ENCODE measurements at regions not wholly inside any gene's neighbourhood (a gene's known extent, or its start where the extent isn't known, plus 50 kb on each side); places are given as distances from the start of the nearest gene placed in this dataset.
A peak's percentile ranks its signal among the peaks of the same experiment; 100 is the strongest.

- peak overlapping the region in 1 of 4 donors; percentile 46 for H3K27ac ChIP-seq (replicated peaks in 1 of 4)
- intact Hi-C loops (cut with DNase I): loop anchor here (10.0 kb wide), 1 partner anchor 107 kb away; the partner anchor contains the start of gene FMNL2
- DNase-seq (ENCODE audit: extremely low spot score): no peak
- H3K36me3 ChIP-seq: no peaks in the 10 kb centered on the region
- no peaks in the 10 kb centered on the region for H3K9me3 ChIP-seq
- TF ChIP-seq POLR2AphosphoS5 (IDR thresholded peaks at IDR 0.05): no peak
- TF ChIP-seq POLR2A (IDR thresholded peaks at IDR 0.05; ENCODE audit: low read depth): no peak
- TF ChIP-seq, protein P1, sequence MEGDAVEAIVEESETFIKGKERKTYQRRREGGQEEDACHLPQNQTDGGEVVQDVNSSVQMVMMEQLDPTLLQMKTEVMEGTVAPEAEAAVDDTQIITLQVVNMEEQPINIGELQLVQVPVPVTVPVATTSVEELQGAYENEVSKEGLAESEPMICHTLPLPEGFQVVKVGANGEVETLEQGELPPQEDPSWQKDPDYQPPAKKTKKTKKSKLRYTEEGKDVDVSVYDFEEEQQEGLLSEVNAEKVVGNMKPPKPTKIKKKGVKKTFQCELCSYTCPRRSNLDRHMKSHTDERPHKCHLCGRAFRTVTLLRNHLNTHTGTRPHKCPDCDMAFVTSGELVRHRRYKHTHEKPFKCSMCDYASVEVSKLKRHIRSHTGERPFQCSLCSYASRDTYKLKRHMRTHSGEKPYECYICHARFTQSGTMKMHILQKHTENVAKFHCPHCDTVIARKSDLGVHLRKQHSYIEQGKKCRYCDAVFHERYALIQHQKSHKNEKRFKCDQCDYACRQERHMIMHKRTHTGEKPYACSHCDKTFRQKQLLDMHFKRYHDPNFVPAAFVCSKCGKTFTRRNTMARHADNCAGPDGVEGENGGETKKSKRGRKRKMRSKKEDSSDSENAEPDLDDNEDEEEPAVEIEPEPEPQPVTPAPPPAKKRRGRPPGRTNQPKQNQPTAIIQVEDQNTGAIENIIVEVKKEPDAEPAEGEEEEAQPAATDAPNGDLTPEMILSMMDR (IDR thresholded peaks at IDR 0.05): no peak
- no peak for TF ChIP-seq EP300 (IDR thresholded peaks at IDR 0.05)
- no peaks in the 10 kb centered on the region for H3K27me3 ChIP-seq
- no peak overlapping the region for H3K4me3 ChIP-seq
- H3K4me1 ChIP-seq: peaks cover 10 to 24% (median 23%) of the 10 kb centered on the region in 4 donors
- 67% methylated on average over 3 of the region's 3 CpGs for WGBS
These were observed 52.5 kb upstream of the STAM2 start for GRCh38 chr2:152227969-152228592.

GRCh38 chr2:152231446-152231845, 55.9 kb upstream of the STAM2 start:
- intact Hi-C loops (cut with DNase I): no loop called here
- no peaks in the 10 kb centered on the region for H3K36me3 ChIP-seq
- H3K27ac ChIP-seq (replicated peaks in 1 of 4): no peak overlapping the region
- no peak overlapping the region for H3K4me3 ChIP-seq
- H3K27me3 ChIP-seq: no peaks in the 10 kb centered on the region
- H3K9me3 ChIP-seq: no peaks in the 10 kb centered on the region
- DNase-seq (ENCODE audit: extremely low spot score): no peak
- peaks cover 0 to 10% (median 8%) of the 10 kb centered on the region in 4 donors for H3K4me1 ChIP-seq
- TF ChIP-seq POLR2A (IDR thresholded peaks at IDR 0.05; ENCODE audit: low read depth) (no peak), EP300 (IDR thresholded peaks at IDR 0.05) (no peak), POLR2AphosphoS5 (IDR thresholded peaks at IDR 0.05) (no peak)
- TF ChIP-seq, protein P1 (IDR thresholded peaks at IDR 0.05): no peak

- intact Hi-C loops (cut with DNase I): no loop called here
- no peaks in the 10 kb centered on the region for H3K9me3 ChIP-seq
- no peaks in the 10 kb centered on the region for H3K4me1 ChIP-seq
- no peak overlapping the region for H3K4me3 ChIP-seq
- no peaks in the 10 kb centered on the region for H3K36me3 ChIP-seq
- DNase-seq (ENCODE audit: extremely low spot score): no peak
- no peak overlapping the region for H3K27ac ChIP-seq (replicated peaks in 1 of 4)
- H3K27me3 ChIP-seq: no peaks in the 10 kb centered on the region
- TF ChIP-seq POLR2AphosphoS5 (IDR thresholded peaks at IDR 0.05) (no peak), EP300 (IDR thresholded peaks at IDR 0.05) (no peak), POLR2A (IDR thresholded peaks at IDR 0.05; ENCODE audit: low read depth) (no peak)
- TF ChIP-seq, protein P1 (IDR thresholded peaks at IDR 0.05): no peak
These were observed 58.7 kb upstream of the STAM2 start for GRCh38 chr2:152234277-152234676.

GRCh38 chr2:152236191-152236925, 60.8 kb upstream of the STAM2 start:
- DNase-seq (ENCODE audit: extremely low spot score): no peak
- 94% methylated on average over 4 of the region's 4 CpGs for WGBS

More at GRCh38 chr2:152236191-152236925, 60.8 kb upstream of the STAM2 start:
- peaks cover 0 to 13% (median 5%) of the 10 kb centered on the region in 4 donors for H3K9me3 ChIP-seq
- intact Hi-C loops (cut with DNase I): no loop called here
- TF ChIP-seq POLR2AphosphoS5 (IDR thresholded peaks at IDR 0.05) (no peak), POLR2A (IDR thresholded peaks at IDR 0.05; ENCODE audit: low read depth) (no peak), EP300 (IDR thresholded peaks at IDR 0.05) (no peak)
- TF ChIP-seq, protein P1 (IDR thresholded peaks at IDR 0.05): no peak
- no peak overlapping the region for H3K4me3 ChIP-seq
- H3K36me3 ChIP-seq: no peaks in the 10 kb centered on the region
- H3K27me3 ChIP-seq: no peaks in the 10 kb centered on the region
- H3K27ac ChIP-seq (replicated peaks in 1 of 4): no peak overlapping the region
- no peaks in the 10 kb centered on the region for H3K4me1 ChIP-seq

Data from esophagus muscularis mucosa (tissue), 4 donors.